ENCODE measurements at regions not wholly inside any gene's neighbourhood (a gene's known extent, or its start where the extent isn't known, plus 50 kb on each side); places are given as distances from the start of the nearest gene placed in this dataset.

GRCh38 chr13:74930402-74931165 is 551.4 kb downstream of the TBC1D4 start:
- Histone ChIP-seq H3K9ac (ENCODE audit: low read length) (no peak overlapping the region), H3K27me3 (replicated peaks; ENCODE audit: insufficient read depth, low read length) (no peaks in the 10 kb centered on the region)
- DNase-seq: no peak

GRCh38 chr13:74929436-74929835 is 552.5 kb downstream of the TBC1D4 start:
- H3K36me3 ChIP-seq (replicated peaks; ENCODE audit: insufficient read depth, low read length): no peaks in the 10 kb centered on the region
- DNase-seq: no peak
- H3K4me2 ChIP-seq (ENCODE audit: low read depth, low read length): no peak overlapping the region
- no peaks in the 10 kb centered on the region for H3K79me2 ChIP-seq (ENCODE audit: low read length)
- H2AFZ ChIP-seq (ENCODE audit: low read length): no peak overlapping the region
- no peaks in the 10 kb centered on the region for H3K27me3 ChIP-seq (replicated peaks; ENCODE audit: insufficient read depth, low read length)
- H4K20me1 ChIP-seq (ENCODE audit: insufficient read depth, low read length): no peaks in the 10 kb centered on the region
- H3K9ac ChIP-seq (ENCODE audit: low read length): no peak overlapping the region
- H3K9me2 ChIP-seq (replicated peaks; ENCODE audit: insufficient read depth, low read length): no peaks in the 10 kb centered on the region
- no peak overlapping the region for H3K4me3 ChIP-seq (ENCODE audit: low read length)
- no peak overlapping the region for H3K27ac ChIP-seq (ENCODE audit: low read length)
- H3F3A ChIP-seq (ENCODE audit: insufficient read depth, low read length): no peaks in the 10 kb centered on the region
- no peaks in the 10 kb centered on the region for H3K4me1 ChIP-seq (ENCODE audit: low read length)
- TF ChIP-seq EZH2 (optimal IDR thresholded peaks at IDR 0.05; ENCODE audit: low read depth, low read length) (no peak), CTCF (IDR thresholded peaks at IDR 0.05; ENCODE audit: low read length) (no peak), EZH2phosphoT487 (IDR thresholded peaks at IDR 0.05; ENCODE audit: low read length) (no peak)
- no peaks in the 10 kb centered on the region for H3K9me3 ChIP-seq (replicated peaks; ENCODE audit: insufficient read depth, low read length)

More at GRCh38 chr13:74930402-74931165, 551.4 kb downstream of the TBC1D4 start:
- H3K4me1 ChIP-seq (ENCODE audit: low read length): no peaks in the 10 kb centered on the region
- H2AFZ ChIP-seq (ENCODE audit: low read length): no peak overlapping the region
- H3K9me3 ChIP-seq (replicated peaks; ENCODE audit: insufficient read depth, low read length): no peaks in the 10 kb centered on the region
- TF ChIP-seq CTCF (IDR thresholded peaks at IDR 0.05; ENCODE audit: low read length) (no peak), EZH2 (optimal IDR thresholded peaks at IDR 0.05; ENCODE audit: low read depth, low read length) (no peak), EZH2phosphoT487 (IDR thresholded peaks at IDR 0.05; ENCODE audit: low read length) (no peak)
- no peak overlapping the region for H3K4me3 ChIP-seq (ENCODE audit: low read length)
- H3K36me3 ChIP-seq (replicated peaks; ENCODE audit: insufficient read depth, low read length): no peaks in the 10 kb centered on the region
- H4K20me1 ChIP-seq (ENCODE audit: insufficient read depth, low read length): no peaks in the 10 kb centered on the region
- H3K9me2 ChIP-seq (replicated peaks; ENCODE audit: insufficient read depth, low read length): no peaks in the 10 kb centered on the region
- no peak overlapping the region for H3K4me2 ChIP-seq (ENCODE audit: low read depth, low read length)
- no peaks in the 10 kb centered on the region for H3F3A ChIP-seq (ENCODE audit: insufficient read depth, low read length)
- H3K27ac ChIP-seq (ENCODE audit: low read length): no peak overlapping the region
- H3K79me2 ChIP-seq (ENCODE audit: low read length): no peaks in the 10 kb centered on the region

- H3K27ac ChIP-seq (ENCODE audit: low read length): no peak overlapping the region
- H3K4me2 ChIP-seq (ENCODE audit: low read depth, low read length): no peak overlapping the region
- H4K20me1 ChIP-seq (ENCODE audit: insufficient read depth, low read length): no peaks in the 10 kb centered on the region
- H3K79me2 ChIP-seq (ENCODE audit: low read length): no peaks in the 10 kb centered on the region
- H3K36me3 ChIP-seq (replicated peaks; ENCODE audit: insufficient read depth, low read length): no peaks in the 10 kb centered on the region
- H2AFZ ChIP-seq (ENCODE audit: low read length): no peak overlapping the region
- no peaks in the 10 kb centered on the region for H3K4me1 ChIP-seq (ENCODE audit: low read length)
- H3K9ac ChIP-seq (ENCODE audit: low read length): no peak overlapping the region
- no peak for TF ChIP-seq CTCF (IDR thresholded peaks at IDR 0.05; ENCODE audit: low read length)
- TF ChIP-seq EZH2phosphoT487 (IDR thresholded peaks at IDR 0.05; ENCODE audit: low read length): no peak
- H3K9me2 ChIP-seq (replicated peaks; ENCODE audit: insufficient read depth, low read length): no peaks in the 10 kb centered on the region
- H3K4me3 ChIP-seq (ENCODE audit: low read length): no peak overlapping the region
- H3K27me3 ChIP-seq (replicated peaks; ENCODE audit: insufficient read depth, low read length): no peaks in the 10 kb centered on the region
- H3F3A ChIP-seq (ENCODE audit: insufficient read depth, low read length): no peaks in the 10 kb centered on the region
- H3K9me3 ChIP-seq (replicated peaks; ENCODE audit: insufficient read depth, low read length): no peaks in the 10 kb centered on the region
- no peak for DNase-seq
Observed at GRCh38 chr13:74927823-74928222, 554.1 kb downstream of the TBC1D4 start.
